Progenitor cell of endocrine pancreas (in vitro differentiated cells): ENCODE measurements at regions not wholly inside any gene's neighbourhood (a gene's known extent, or its start where the extent isn't known, plus 50 kb on each side); places are given as distances from the start of the nearest gene placed in this dataset.

Source experiments
- DNase-seq: peaks from one replicate; pipeline ENCODE4 v3.0.0; 2021; ENCODE audit warnings: low spot score; ENCODE audit not compliant: unreplicated experiment
- H3K27ac Mint-ChIP-seq: 2 replicates; pipeline ENCODE4 v1.8.0; 2021; ENCODE audit warnings: mild to moderate bottlenecking, moderate library complexity, mixed read lengths
- H3K27me3 Mint-ChIP-seq: 2 replicates; pipeline ENCODE4 v1.8.0; 2021; ENCODE audit warnings: mixed read lengths
- H3K36me3 Mint-ChIP-seq: 2 replicates; pipeline ENCODE4 v1.8.0; 2022; ENCODE audit warnings: mixed read lengths; ENCODE audit not compliant: insufficient read depth
- H3K4me1 Mint-ChIP-seq: 2 replicates; pipeline ENCODE4 v1.8.0; 2021; ENCODE audit warnings: low read depth, mixed read lengths
- H3K4me3 Mint-ChIP-seq: 2 replicates; pipeline ENCODE4 v1.8.0; 2021; ENCODE audit warnings: low read depth, mild to moderate bottlenecking, moderate library complexity, mixed read lengths
- H3K9me3 Mint-ChIP-seq: 2 replicates; pipeline ENCODE4 v1.8.0; 2021; ENCODE audit warnings: low read depth, mixed read lengths
- TF ChIP-seq, protein P1 (sequence below): fragments of 200-600 bp; sonication (generic); IDR thresholded peaks from one replicate; pipeline ENCODE4 v1.5.0; 2021; ENCODE audit warnings: antibody characterized with exemption, mild to moderate bottlenecking; ENCODE audit not compliant: unreplicated experiment

DNA sequence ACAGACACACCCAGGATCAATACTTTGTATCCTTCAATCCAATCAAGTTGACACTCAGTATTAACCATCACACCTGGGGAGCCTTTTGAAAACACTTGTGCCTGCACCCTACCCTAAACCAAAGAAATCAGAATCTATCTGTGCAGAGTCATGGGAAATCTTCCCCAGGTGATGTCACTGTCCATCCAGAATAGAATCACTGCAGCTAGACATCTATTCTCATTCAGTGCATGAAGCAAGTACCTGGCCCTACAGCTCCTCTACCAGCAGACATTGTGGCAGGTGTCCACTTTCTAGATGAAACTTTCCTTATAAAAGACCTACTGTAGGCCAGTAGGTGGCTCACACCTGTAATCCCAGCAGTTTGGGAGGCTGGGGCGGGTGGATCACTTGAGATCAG, 262.4 kb upstream of the MARCKS start:
- TF ChIP-seq, protein P1, sequence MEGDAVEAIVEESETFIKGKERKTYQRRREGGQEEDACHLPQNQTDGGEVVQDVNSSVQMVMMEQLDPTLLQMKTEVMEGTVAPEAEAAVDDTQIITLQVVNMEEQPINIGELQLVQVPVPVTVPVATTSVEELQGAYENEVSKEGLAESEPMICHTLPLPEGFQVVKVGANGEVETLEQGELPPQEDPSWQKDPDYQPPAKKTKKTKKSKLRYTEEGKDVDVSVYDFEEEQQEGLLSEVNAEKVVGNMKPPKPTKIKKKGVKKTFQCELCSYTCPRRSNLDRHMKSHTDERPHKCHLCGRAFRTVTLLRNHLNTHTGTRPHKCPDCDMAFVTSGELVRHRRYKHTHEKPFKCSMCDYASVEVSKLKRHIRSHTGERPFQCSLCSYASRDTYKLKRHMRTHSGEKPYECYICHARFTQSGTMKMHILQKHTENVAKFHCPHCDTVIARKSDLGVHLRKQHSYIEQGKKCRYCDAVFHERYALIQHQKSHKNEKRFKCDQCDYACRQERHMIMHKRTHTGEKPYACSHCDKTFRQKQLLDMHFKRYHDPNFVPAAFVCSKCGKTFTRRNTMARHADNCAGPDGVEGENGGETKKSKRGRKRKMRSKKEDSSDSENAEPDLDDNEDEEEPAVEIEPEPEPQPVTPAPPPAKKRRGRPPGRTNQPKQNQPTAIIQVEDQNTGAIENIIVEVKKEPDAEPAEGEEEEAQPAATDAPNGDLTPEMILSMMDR = no peak
- H3K27me3 Mint-ChIP-seq = no peaks in the 10 kb centered on the region
- peaks cover 45% of the 10 kb centered on the region for H3K4me1 Mint-ChIP-seq
- H3K9me3 Mint-ChIP-seq = no peaks in the 10 kb centered on the region
- H3K4me3 Mint-ChIP-seq = no peak overlapping the region
- no peaks in the 10 kb centered on the region for H3K36me3 Mint-ChIP-seq
- no peak overlapping the region for H3K27ac Mint-ChIP-seq
- DNase-seq = no peak

DNA sequence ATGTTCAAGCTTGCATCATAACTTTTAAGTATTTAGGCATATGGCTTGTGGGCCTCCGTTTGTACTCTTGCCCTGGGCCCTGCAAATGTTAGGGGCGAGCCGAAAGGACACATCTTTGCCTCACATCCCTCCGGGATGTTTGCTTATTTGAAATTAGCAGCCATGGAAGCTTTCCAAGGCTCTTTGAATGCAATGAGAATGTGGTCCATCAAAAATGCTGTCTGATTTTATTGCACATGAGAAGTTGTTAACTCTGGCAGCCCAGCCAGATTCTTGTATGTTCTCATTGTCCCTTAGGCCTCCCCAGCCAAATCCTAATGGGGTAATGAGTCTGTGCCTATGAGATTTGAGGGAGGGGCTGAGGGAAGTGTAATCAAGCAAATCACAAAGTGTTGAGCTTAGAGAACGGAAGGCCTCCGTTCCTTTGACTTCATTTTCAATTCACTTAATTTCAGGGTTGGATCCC, 261.2 kb upstream of the MARCKS start:
- DNase-seq = no peak
- Mint-ChIP-seq H3K4me1 (peaks cover 49% of the 10 kb centered on the region), H3K36me3 (no peaks in the 10 kb centered on the region), H3K27me3 (no peaks in the 10 kb centered on the region), H3K4me3 (no peak overlapping the region), H3K9me3 (no peaks in the 10 kb centered on the region), H3K27ac (no peak overlapping the region)
- TF ChIP-seq, protein P1 = no peak

DNA sequence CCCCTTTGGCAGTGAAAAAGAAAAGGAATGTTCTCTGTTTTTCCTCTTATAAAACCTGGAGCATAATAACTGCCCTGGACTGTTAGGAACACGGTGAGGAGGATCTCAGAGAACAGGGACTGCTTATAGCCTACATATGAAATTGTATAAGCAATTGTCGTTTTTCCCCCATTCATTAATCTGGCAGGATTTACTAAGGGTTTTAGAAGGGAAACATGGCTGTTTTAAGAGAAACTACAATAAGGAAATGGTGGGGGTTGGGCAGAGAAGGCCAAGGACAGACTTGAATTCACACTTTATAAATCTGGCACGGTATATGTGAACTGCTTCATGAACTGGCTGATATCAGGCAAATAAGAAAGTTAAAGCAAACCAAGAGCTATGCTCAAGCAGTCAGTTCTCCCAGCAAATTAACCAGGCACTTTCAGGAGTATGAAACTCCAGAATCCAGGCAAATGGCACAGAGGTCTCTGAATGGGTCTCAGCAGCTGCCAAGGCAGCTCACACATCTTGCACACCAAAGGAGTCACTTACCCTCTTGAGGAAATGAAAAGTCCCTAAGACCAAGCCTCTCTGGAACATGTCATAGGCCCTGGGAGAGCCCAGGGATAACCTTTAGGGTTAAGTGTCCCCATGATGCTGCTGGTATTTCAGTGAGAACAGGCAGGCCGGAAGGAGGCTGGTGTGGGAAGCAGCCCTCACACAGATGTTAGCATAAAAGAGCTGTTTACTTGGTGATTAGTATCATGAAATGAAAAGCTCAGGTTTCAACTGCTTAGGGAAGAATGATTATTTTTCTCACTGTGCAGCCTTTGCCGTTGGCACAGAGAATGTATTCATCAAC, 260.5 kb upstream of the MARCKS start:
- TF ChIP-seq, protein P1 = no peak
- H3K4me3 Mint-ChIP-seq = no peak overlapping the region
- H3K4me1 Mint-ChIP-seq = peaks cover 49% of the 10 kb centered on the region
- H3K9me3 Mint-ChIP-seq = no peaks in the 10 kb centered on the region
- no peaks in the 10 kb centered on the region for H3K36me3 Mint-ChIP-seq
- H3K27ac Mint-ChIP-seq = peak overlapping the region; percentile 86
- H3K27me3 Mint-ChIP-seq = no peaks in the 10 kb centered on the region
- no peak for DNase-seq

DNA sequence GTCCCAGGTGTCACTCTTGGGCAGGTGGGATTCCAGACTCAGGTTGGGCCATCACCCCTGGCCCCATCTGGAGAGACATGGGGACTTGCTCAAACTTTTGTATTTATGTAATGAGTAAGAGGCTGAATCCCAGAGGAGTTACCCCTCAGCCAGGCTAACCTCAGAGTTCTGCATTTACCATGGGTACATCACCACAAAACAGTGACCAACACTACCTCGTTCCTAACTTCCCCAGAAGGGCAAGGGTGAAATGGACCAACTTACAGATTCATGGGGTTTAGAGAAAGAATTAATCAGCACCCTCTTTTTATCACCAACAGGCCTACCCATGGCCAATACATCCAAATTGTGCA, 259.9 kb upstream of the MARCKS start:
- Mint-ChIP-seq H3K9me3 (no peaks in the 10 kb centered on the region), H3K4me1 (peaks cover 44% of the 10 kb centered on the region), H3K27me3 (no peaks in the 10 kb centered on the region), H3K36me3 (no peaks in the 10 kb centered on the region), H3K4me3 (no peak overlapping the region), H3K27ac (peak overlapping the region; percentile 86)
- DNase-seq = no peak
- TF ChIP-seq, protein P1 = no peak

DNA sequence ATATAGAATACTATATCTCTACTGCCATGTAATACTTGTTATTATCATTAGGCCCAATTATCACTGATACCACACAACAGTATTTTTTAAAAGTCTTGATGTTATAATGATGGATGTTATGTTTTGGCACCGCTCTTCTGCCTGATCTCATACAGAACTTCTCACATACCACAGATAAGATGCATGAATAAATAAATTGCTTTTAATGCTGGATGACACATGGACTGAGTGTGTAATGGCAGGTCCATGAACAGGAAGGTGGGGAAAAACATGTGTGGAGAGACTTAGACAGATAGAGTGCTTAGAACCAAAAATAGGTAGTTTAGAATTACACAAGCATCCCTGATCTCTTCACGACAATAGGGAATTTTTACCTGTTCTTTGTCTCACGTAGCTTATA, 258.4 kb upstream of the MARCKS start:
- no peak for DNase-seq
- Mint-ChIP-seq H3K27me3 (no peaks in the 10 kb centered on the region), H3K9me3 (no peaks in the 10 kb centered on the region), H3K4me1 (peaks cover 39% of the 10 kb centered on the region), H3K36me3 (no peaks in the 10 kb centered on the region), H3K27ac (peak overlapping the region; percentile 2), H3K4me3 (no peak overlapping the region)
- TF ChIP-seq, protein P1 = no peak
